Gastroesophageal sphincter (tissue), 4 donors: ENCODE measurements at regions not wholly inside any gene's neighbourhood (a gene's known extent, or its start where the extent isn't known, plus 50 kb on each side); places are given as distances from the start of the nearest gene placed in this dataset.

ENCODE experiments used
- ATAC-seq: fragments of 150-250 bp; one replicate; pipeline ENCODE4 v1.9.1; 2016; ENCODE audit warnings: mild to moderate bottlenecking, moderate library complexity
- H3K27ac ChIP-seq, 4 donors: fragments of 200-600 bp; sonication (generic) in 3 of 4; 1 replicate in 3 of 4; 2 replicates in 1 of 4; pipeline ENCODE4 v1.5.1; 2016 to 2019
- H3K27me3 ChIP-seq: fragments of 200-600 bp; sonication (generic); one replicate; pipeline ENCODE4 v1.5.1; 2019
- H3K36me3 ChIP-seq, 2 donors: fragments of 200-600 bp; sonication (generic); one replicate each; pipeline ENCODE4 v1.5.1; 2019; ENCODE audit warnings: control low read depth in 1 of 2
- H3K4me1 ChIP-seq, 3 donors: fragments of 200-600 bp; sonication (generic); 1 replicate in 2 of 3; 2 replicates in 1 of 3; pipeline ENCODE4 v1.5.1; 2016 to 2019; ENCODE audit warnings: control low read depth in 2 of 3
- H3K4me3 ChIP-seq, 2 donors: fragments of 200-600 bp; sonication (generic); one replicate each; pipeline ENCODE4 v1.5.1; 2019; ENCODE audit warnings: mild to moderate bottlenecking in 1 of 2, moderate library complexity in 1 of 2
- H3K9me3 ChIP-seq, 3 donors: fragments of 200-600 bp; sonication (generic); one replicate each; pipeline ENCODE4 v1.5.1; 2017 to 2019; ENCODE audit warnings: control low read depth in 2 of 3
- EP300 ChIP-seq: sonication (generic); formaldehyde crosslinking; IDR thresholded peaks from one replicate; pipeline ENCODE4 v1.6.1; 2017; ENCODE audit warnings: antibody characterized with exemption, mild to moderate bottlenecking
- POLR2A ChIP-seq, 2 donors: fragments of 450-650 bp; IDR thresholded peaks; one replicate each; pipeline ENCODE4 v1.6.1; 2017; ENCODE audit warnings: antibody characterized with exemption in 2 of 2, mild to moderate bottlenecking in 2 of 2, moderate library complexity in 1 of 2
- POLR2AphosphoS5 ChIP-seq: sonication (generic); formaldehyde crosslinking; IDR thresholded peaks from one replicate; pipeline ENCODE4 v1.6.1; 2017; ENCODE audit warnings: antibody characterized with exemption
- WGBS, 2 donors: methylation state at CpG; one replicate each; pipeline ENCODE4 v1.1.5; 2018; ENCODE audit warnings: low coverage in 1 of 2; 5-methylcytosine and 5-hydroxymethylcytosine counted together
- TF ChIP-seq, protein P1 (sequence below), 4 experiments: fragments of 200-600 bp in 2 of 4; fragments of 450-650 bp in 2 of 4; sonication (generic) in 1 of 4; IDR thresholded peaks; one replicate each; pipeline ENCODE4 v1.5.1; 2017 to 2019; ENCODE audit warnings: antibody characterized with exemption in 4 of 4, mild to moderate bottlenecking in 2 of 4, moderate library complexity in 2 of 4

DNA sequence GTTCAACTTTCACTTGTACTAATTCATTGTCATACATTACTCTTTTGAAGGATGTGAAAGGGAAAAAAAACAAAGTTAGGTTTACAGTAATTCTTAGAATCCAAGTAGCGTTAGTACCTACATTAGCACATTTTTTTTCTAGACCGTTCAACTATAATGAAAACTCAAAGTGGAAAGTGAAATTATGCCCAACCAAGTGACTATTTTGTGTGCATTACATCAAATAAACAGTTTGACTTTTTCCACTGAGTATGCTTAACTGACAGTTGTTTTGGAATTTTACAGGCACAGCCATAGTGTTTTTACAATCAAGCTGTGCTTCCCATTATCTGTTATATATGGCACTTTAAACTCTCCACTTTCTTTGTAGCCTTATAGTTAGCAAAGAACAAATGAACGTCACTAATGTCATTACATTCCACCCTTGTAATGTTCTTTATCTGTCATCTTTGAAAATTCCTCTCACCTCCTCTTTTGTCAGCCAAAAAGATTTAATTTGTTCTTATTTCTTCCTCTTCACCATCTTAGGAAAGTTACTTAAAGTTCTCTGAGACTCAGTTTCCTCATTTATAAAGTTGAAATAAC is 142.3 kb upstream of the SOX2 start:
- H3K4me3 ChIP-seq, result no peak overlapping the region
- no peak for ATAC-seq
- H3K27ac ChIP-seq, result no peak overlapping the region
- H3K36me3 ChIP-seq, result no peaks in the 10 kb centered on the region
- no peaks in the 10 kb centered on the region for H3K4me1 ChIP-seq
- no peaks in the 10 kb centered on the region for H3K9me3 ChIP-seq
- no peak for TF ChIP-seq POLR2AphosphoS5
- TF ChIP-seq EP300, result no peak
- no peak for TF ChIP-seq POLR2A (IDR thresholded peaks at IDR 0.05)
- TF ChIP-seq, protein P1, sequence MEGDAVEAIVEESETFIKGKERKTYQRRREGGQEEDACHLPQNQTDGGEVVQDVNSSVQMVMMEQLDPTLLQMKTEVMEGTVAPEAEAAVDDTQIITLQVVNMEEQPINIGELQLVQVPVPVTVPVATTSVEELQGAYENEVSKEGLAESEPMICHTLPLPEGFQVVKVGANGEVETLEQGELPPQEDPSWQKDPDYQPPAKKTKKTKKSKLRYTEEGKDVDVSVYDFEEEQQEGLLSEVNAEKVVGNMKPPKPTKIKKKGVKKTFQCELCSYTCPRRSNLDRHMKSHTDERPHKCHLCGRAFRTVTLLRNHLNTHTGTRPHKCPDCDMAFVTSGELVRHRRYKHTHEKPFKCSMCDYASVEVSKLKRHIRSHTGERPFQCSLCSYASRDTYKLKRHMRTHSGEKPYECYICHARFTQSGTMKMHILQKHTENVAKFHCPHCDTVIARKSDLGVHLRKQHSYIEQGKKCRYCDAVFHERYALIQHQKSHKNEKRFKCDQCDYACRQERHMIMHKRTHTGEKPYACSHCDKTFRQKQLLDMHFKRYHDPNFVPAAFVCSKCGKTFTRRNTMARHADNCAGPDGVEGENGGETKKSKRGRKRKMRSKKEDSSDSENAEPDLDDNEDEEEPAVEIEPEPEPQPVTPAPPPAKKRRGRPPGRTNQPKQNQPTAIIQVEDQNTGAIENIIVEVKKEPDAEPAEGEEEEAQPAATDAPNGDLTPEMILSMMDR (IDR thresholded peaks at IDR 0.05), result no peak
- WGBS, 2 donors, result 31 to 39% methylated on average over 3 of the region's 3 CpGs
- no peaks in the 10 kb centered on the region for H3K27me3 ChIP-seq

DNA sequence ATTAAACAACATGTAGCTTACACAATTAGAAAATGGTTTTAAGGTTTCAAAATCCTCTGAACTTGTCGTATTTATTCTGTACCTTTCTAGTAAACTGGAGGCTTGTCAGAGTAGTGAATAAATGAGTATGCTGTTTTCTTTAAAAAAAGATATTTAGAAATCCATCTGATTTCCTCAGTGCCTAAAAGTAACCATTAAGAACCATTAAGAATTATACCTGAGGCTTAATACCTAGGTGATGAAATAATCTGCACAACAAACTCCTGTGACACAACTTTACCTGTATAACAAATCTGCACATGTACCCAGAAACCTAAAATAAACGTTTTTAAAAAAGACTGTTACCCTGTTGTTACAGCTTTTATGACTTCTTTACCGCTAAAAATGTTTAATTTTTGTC is 143.0 kb upstream of the SOX2 start:
- WGBS, 2 donors, result 51 to 59% methylated on average over 3 of the region's 3 CpGs
- H3K9me3 ChIP-seq, result no peaks in the 10 kb centered on the region
- TF ChIP-seq EP300 (no peak), POLR2A (IDR thresholded peaks at IDR 0.05) (no peak), POLR2AphosphoS5 (no peak)
- TF ChIP-seq, protein P1 (IDR thresholded peaks at IDR 0.05), result no peak
- no peaks in the 10 kb centered on the region for H3K27me3 ChIP-seq
- no peaks in the 10 kb centered on the region for H3K4me1 ChIP-seq
- H3K4me3 ChIP-seq, result no peak overlapping the region
- no peak for ATAC-seq
- no peak overlapping the region for H3K27ac ChIP-seq
- no peaks in the 10 kb centered on the region for H3K36me3 ChIP-seq

DNA sequence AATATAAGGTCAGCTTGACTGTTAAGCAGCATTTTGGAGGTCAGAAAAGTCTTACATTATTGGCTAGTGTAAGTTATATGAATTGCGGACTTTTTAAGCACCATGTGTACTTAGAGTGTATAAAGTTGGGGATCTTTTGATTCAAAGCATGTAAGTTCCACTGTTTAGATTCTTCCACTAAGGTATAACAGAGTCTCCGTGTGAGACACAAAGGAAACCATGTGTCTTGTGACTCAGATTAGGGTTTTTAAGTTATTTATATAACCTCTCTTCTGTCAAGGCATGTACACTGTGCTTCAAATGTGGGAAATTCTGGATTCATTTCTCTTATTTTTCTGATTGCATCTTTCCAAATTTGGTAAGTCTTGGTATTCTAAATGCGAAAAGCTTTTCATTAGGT is 143.5 kb upstream of the SOX2 start:
- no peak overlapping the region for H3K27ac ChIP-seq
- H3K9me3 ChIP-seq, result no peaks in the 10 kb centered on the region
- no peaks in the 10 kb centered on the region for H3K36me3 ChIP-seq
- H3K27me3 ChIP-seq, result no peaks in the 10 kb centered on the region
- H3K4me3 ChIP-seq, result no peak overlapping the region
- ATAC-seq, result no peak
- no peaks in the 10 kb centered on the region for H3K4me1 ChIP-seq
- 38 to 41% methylated on average over 3 of the region's 3 CpGs for WGBS, 2 donors
- TF ChIP-seq POLR2AphosphoS5 (no peak), POLR2A (IDR thresholded peaks at IDR 0.05) (no peak)

- TF ChIP-seq POLR2AphosphoS5 (no peak), EP300 (no peak), POLR2A (IDR thresholded peaks at IDR 0.05) (no peak)
- TF ChIP-seq, protein P1 (IDR thresholded peaks at IDR 0.05), result no peak
- H3K4me1 ChIP-seq, result no peaks in the 10 kb centered on the region
- H3K27ac ChIP-seq, result no peak overlapping the region
- WGBS, 2 donors, result 39 to 55% methylated on average over 6 of the region's 6 CpGs
- no peaks in the 10 kb centered on the region for H3K36me3 ChIP-seq
- H3K9me3 ChIP-seq, result no peaks in the 10 kb centered on the region
- no peak for ATAC-seq
- no peak overlapping the region for H3K4me3 ChIP-seq
- H3K27me3 ChIP-seq, result no peaks in the 10 kb centered on the region
These were observed 144.2 kb upstream of the SOX2 start for GRCh38 chr3:181567311-181568075.

DNA sequence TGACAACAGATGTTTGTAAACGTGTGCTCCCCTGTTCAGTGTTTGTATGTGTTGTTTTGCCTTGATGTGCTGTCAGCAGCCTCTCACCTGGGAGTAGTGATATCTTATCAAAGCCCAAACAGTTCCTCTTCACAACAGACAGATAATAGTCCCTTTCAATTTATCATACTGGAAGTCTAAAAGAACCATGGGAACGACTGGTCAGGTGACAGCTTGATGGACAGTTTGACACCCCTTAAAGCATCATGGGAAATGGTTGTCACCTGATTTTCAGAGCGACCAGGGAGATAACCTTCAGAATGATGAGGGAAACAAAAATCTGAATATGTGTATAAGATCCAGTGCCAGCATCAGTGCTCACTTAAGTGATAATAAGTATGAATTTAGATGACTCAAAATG is 146.3 kb upstream of the SOX2 start:
- no peak overlapping the region for H3K4me3 ChIP-seq
- H3K27ac ChIP-seq, result no peak overlapping the region
- 25 to 46% methylated on average over 3 of the region's 3 CpGs for WGBS, 2 donors
- no peak for TF ChIP-seq POLR2A (IDR thresholded peaks at IDR 0.05)
- TF ChIP-seq, protein P1 (IDR thresholded peaks at IDR 0.05), result no peak
- no peak for TF ChIP-seq POLR2AphosphoS5
- TF ChIP-seq EP300, result no peak
- H3K9me3 ChIP-seq, result no peaks in the 10 kb centered on the region
- ATAC-seq, result no peak
- no peaks in the 10 kb centered on the region for H3K27me3 ChIP-seq
- H3K36me3 ChIP-seq, result no peaks in the 10 kb centered on the region
- no peaks in the 10 kb centered on the region for H3K4me1 ChIP-seq
